GM19025 (cell line): ENCODE measurements at regions not wholly inside any gene's neighbourhood (a gene's known extent, or its start where the extent isn't known, plus 50 kb on each side); places are given as distances from the start of the nearest gene placed in this dataset.

Experiments
- ATAC-seq: cut with Tn5 transposase; IDR thresholded peaks from one replicate; pipeline ENCODE4 v1.9.1; 2021; ENCODE audit warnings: mild to moderate bottlenecking, low read depth, moderate library complexity; ENCODE audit not compliant: unreplicated experiment

DNA sequence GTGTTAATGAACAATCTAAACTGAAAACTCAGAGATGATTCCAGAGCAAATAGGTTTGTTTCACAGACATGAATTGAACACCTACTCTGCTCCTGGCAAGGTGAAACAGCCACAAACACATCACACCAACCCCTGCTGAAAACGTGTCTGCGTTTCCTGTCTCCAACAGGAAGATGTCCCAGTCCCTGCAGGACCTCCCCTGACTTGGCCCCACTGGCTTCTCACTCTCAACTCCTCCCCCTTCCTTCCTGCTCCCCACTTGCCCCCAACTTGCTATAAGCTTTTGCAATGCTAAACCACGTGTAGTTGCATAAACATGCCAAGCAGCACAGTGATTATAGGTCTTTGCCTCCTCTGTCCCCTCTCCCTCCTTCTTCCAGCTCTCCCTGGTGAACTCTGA is 567.6 kb downstream of the BCL11B start:
- no peak for ATAC-seq

DNA sequence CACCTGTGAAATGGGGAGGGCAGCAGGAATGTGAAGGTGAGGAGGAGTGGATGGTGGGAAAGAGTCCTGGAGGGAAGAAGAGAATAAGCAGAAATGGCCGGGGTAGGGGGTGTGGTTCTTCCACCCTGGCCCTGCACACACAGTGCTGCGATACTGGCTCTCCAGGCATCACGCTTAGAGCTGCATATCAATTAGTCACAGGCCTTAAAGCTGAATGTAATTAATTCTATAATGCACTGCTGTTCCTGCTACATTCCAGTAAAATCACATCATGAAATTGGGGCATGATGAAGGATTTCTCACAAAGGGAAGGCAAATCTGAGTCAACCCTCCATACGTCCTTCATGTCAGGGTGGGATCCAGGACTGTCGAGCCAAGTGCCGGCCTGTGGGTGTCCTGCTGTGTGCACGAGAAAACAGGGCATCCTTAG is 566.1 kb downstream of the BCL11B start:
- no peak for ATAC-seq

DNA sequence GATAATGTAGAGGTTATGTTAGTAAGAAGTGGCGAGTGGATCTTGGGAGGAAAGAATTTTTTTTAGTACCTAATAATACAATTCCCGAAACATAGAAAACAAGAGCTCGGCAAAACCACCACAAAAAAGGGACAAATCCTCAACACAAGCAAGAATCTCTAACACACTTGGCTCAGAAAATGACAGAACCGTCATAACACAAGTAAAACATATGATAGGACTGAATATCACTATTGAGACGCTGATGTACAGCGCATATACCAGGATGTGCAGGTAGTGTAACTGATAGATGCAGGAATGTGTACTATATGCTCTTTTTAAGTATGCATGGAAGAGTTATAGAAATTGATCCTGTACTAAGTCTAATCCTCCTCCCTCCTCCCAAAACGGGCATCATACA is 564.5 kb downstream of the BCL11B start:
- ATAC-seq = no peak

DNA sequence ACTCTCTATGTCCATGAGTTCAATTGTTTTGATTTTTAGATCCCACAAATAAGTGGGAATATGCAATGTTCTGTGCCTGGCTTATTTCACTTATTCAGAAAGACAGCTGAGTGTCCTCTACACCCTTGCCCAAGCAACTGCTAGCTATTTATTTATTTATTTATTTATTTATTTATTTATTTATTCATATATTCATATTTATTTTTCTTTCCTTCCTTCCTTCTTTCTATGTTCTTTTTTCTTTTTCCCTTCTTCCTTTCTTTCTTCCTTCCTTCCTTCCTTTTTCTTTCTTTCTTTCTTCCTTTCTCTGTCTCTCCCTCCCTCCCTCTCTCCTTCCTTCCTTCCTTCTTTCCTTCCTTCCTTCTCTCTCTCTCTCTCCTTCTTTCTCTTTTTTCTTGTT is 563.4 kb downstream of the BCL11B start:
- ATAC-seq = no peak

DNA sequence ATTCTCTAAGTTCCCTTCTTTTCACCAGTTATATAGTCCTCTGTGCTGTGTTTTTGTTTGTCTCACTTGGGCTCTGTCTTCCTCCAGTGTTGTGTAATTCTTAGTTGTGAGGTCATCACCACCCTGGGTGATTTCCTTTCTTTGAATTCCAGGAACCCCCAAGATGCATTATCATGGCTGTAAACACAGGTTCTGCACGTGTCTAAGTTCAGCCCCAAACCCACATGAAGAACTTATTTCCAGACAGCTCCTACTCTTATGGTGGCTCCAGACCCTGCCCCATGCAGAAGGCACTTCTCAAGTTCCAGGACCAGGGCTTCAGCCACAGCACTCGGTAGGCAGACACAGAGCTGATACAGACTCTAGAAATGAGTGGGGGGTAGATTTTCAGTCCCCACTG is 560.5 kb downstream of the BCL11B start:
- no peak for ATAC-seq

DNA sequence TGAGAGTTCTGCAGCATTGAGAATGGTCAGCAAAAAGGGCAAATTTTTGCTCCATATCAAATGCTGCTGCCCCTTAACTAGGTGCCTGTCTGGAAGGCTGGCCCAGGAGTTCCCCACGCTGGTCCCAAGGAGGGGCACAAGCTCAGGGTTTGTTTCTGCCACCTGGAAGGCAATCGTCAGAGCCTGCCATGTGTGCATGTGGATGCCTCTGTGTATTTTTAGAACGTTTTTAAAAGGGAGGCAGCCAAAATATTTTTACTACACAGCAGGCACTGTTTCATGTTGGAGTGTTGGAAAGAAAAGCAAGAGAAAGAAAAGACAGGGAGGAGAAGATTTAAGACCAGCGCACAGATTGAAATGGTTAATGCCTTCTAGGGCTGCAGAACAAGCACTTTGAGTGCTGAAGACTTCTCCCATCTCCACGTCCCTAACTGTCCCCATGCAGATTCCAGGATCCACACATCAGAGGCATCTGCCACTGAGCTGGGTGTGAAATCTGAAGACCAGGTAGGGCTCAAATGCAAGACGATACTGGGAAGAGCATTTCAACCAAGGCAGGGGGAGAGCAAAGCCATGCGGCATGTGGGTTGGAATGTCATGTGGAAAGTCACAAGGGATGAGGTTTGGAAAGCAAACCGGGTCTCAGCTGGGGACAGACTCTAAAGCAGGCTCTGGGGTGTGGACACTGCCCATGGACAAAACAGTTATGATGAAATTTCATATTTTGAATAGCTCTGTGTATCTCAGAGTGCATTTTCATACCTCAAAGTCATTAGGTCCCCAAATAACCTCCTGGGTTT is 557.2 kb downstream of the BCL11B start:
- no peak for ATAC-seq

DNA sequence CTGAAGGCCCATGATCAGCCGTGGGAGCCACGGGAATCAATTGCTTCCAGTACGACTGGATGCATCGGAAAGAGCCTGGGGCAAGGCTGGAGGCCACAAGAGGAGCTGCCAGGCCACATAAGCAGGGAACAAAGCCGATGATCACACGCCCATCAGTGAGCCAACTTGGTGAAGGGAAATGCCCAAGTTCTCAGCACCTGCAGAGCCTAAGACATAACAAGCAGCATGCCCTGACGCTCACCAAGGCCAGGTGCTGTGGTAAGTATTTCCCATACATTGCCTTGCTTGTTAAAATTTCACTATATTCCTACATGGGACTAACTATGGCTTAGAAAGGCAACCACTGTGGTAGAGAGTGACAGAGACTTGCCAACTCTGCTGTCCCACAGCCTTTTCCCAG is 555.9 kb downstream of the BCL11B start:
- ATAC-seq = no peak

DNA sequence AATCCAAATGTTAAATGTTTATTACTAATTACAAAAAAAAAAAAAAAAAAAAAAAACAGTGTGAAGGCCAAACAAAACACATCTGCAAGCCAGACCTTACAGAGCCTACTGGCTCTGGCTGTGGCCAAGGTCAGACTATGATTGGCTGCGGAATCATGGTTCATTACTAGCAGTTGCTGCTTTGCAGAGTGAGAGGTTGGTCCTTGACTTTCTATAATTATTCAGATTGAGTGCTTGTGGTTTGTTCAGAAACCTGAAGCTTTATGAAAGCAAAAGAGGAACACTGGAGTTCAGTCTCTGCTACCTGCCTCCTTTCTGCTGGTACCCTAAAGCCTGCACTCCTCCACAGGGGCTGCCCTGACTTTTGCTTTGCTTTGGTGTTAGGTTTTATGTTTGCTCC is 550.9 kb downstream of the BCL11B start:
- ATAC-seq = no peak

DNA sequence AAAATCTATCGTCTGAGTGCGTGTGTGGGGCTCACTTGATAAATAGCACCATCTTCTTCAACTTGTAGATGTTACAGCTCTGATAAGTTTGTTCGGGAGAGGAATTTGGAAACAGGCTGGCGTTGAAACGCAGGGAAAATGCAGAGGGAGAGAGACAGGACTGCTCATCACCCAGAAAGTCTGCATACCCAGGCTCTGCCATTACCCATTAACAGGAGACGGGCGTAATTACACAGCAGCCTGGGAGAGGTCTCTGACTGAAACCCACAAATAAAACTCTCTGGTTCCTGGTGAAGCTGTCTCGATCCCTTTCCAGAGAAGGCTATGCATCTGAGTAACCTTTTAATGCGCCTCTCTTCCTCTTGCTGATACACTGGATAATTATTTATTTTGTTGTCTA is 547.3 kb downstream of the BCL11B start:
- no peak for ATAC-seq

DNA sequence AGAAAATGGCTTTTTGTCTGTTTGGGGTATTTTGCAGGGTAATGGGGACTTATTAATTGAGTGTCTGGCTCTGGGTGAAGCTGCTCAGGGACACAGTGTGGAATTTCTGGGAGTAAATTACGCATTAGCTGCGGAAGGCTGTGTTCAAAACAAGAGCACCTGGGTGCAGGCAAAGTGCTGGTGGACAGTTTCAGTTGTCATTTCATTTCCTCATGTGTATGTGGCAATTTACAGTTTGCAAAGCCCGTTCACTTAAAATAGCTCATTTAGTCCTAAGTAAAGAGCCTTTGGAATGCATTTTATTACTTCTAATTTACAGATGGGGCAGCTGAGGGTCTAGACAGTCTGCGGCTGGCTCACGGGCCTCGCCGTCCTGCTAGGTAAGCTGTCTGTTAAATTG is 546.8 kb downstream of the BCL11B start:
- ATAC-seq = no peak

DNA sequence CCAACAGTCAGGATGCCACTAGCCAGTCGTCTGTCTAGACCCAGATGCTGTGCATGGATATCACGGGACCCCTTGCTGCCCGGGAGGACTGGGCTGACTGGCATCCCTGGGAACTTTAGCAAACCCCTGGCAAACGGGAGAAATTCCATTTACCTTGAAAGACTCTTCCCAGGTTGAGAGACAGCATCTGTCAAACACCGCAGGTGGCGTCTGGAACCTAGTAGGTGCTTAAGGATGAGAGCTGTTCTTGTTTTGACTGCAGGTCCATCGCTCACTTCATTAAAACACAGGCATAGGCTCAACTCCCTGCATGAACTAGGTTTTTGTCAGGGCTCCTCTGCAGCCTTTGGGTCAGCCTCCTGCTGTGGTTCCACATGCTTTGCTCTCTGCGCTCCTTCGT is 546.3 kb downstream of the BCL11B start:
- no peak for ATAC-seq

DNA sequence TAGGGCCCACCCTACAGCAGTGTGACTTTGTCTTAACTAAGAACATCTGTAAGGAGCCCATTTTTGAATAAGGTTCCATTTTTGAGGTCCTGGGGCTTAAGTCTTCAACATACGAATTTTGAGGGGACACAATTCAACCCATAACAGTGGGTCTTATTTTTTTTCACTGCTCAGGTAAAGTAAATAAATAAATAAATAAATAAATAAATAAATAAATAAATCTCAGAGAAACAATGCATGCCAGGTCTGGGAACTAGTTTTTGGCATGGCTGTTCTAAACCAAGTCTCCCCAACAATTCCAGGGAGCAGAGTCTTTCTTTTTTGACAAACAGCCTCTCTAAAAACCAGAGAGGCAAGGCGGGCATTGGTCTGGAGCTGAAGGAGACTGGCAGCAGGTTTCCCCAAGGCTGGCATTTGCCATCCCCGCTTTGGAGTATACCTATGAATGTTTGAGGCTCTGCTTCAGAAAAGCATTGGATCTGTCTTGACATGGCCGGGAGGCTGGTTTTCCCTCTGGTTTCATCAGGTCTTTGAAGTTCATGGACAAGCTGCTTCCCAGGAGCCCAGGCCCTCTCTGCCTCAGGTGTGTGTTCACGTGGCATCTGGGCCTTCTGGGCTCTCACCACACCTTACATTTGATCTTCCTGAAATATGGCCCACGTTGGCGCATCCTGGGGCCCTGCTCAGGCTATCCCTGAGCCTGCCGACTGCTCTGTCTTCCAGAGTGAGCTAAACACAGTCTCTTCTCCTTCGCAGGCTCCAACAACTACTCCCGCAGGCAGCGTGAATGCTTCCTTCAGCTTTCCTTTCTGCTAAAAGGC is 545.2 kb downstream of the BCL11B start:
- ATAC-seq = no peak

DNA sequence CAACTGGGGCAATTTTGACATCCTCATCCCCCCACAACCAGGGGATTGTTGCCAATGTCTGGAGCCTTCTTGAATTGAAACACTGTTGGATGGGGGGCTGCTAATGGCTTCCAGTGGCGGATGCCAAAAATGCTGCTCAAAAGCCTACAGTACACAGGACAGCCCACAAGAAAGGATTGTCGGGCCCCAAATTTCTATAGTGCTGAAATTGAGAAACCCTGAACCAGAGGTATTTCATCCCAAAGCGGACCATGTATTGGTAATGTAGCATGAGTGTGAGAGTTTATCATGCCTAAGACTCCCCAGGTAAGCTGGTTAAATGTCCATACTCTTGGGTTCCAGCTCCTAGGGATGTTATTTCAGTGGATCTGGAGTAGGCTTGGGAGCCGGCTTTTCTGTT is 544.0 kb downstream of the BCL11B start:
- ATAC-seq = no peak

DNA sequence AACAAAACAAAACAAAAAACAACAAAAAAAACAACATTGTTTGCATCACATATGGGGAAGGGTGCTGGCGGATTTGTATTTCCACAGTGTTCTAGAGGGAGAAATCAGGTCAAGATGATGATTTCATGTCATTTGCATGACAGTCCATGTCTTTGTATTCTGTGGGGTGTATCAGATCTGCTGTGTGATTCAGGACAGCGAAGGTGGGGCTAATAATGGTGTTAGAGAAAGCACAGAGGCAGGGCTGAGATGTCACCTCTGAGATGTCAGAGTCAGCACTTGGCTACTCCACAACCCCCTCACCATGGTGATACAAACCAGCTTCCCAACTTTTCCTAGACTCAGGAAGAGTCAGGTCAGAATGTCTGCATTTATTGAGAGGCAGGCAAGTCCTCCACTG is 543.2 kb downstream of the BCL11B start:
- no peak for ATAC-seq

DNA sequence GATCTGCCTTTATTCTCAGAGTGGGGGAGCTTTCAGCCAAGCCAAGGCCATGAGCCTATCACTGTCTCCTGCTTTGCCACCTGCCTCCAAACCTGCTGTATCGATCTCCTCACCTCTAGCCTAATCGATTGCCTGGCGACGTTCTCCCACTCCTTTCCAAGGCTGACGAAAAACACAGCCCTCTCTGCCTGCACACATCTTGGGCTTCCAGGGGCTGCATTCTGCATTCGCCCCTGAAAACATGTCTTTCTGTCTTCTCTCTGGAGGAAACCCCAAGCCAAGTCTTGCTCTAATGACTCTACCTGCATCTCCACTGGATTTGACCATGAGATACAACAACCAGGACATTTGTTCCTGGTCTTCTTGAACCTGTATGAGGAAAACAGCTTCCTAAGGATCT is 540.7 kb downstream of the BCL11B start:
- ATAC-seq = no peak

DNA sequence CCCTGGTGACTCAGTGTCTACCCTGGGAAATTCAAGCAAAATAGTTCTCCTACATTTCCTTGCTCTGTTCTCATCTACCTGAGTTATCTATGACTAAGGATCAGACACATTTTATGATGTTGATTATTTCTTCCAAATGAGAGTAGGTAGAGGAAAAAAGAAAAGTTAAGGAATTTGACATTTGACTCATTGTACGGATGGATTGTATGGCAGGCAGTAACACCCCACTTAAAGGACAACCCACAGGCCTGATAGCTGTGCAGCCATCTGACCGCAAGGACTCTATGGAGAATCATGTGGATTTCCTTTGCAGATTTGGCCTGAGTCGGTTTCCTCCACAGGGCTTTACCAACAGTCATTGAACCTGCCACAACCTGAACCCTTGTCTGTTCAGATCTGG is 540.3 kb downstream of the BCL11B start:
- no peak for ATAC-seq

DNA sequence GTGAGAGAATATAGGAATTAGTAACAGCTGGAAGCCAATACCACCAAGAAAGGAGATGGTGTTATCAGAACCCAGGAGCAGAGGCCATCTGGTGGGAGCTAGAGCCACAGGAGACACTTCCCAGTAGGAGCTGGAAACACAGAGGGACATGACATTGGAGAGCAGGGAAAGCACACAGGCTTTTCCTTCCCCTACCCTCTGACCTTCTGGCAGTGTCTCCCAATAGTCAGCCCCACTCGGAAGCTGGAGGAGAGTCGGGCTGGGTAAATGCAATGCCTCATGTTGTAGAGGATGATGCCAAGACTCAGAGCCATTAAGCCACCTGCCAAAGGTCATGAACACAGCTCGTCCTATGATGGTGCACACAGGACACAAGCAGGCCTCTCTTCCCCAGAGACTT is 538.5 kb downstream of the BCL11B start:
- ATAC-seq = no peak

DNA sequence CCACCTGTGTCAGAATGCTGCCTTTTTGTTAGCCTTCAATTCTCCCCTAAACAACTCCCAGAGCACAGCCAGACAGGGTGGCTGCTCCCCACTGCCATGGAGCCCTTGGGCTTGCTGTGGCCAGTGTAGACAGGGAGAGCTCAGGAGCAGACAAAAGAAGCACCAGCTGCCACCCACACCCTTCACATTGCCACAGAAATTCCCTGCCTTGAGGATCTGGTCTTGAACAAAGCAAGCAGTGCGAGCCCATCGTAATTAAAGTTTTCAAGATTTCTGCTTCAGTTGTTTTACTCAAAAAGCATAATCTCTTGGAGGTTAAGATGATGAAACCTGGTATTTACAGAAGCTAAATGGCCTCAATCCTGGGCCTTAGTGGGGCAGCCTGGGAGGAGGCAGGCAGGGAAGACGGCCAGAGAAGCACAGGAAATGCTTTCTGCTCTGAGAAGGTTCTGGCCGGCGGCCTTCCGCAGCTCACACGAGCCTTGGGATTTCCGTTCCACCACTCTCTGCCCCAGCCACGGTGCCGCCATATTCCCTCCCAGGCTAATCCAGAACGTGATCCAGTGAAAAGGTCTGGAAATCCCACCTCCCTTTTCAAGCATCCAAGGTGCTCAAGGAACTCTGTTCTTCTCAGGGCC is 535.2 kb downstream of the BCL11B start:
- ATAC-seq = no peak

DNA sequence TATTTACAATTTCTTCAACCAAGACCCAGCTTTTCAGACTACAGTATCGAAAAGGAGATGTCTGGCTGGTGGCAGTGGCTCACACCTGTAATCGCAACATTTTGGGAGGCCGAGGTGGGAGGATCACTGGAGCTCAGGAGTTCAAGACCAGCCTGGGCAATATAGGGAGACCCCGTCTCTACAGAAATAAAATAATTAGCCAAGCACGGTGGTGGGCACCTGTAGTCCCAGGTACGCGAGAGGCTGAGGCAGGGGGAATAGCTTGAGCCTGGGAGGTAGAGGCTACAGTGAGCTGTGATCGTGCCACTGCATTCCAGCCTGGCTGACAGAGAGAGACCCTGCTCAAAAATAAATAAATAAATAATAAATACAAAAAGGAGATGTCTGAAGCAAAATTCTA is 530.5 kb downstream of the BCL11B start:
- no peak for ATAC-seq

DNA sequence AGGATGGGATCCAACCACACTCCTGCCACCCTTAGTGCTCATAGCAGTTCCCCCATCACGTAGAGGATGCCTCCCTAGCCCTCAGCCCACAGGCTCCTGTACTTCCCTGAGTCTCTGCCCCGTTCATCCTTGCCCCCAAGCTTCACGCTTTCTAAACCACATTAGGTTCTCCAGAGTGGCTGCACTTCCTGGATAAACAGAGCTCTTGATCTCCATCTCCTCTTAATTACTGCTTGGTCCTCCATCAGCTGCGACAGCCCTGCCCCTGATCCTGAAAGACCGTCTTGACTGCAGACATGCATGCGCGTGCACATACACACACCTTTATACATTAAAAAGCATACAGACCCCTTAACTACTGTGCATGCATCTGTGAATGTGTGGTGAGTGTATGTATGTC is 530.0 kb downstream of the BCL11B start:
- ATAC-seq = no peak

DNA sequence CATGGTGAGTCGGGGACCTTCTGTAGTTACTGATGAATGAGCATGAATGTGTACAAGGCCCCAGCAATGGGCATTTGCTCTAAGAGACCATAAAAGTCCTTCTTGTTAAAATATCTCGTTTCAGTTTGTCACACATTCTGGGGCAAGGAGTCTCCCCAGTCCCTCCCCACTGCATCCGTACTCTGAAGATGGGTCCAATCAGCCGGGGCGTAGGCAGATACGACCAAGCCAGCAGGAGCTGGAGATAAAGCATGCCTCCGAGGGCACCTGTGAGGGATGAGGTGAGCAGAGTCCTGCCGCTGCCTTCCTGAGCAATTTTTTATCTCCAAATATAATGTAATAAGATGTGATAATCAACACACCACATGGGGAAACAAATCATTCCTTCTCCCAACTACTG is 528.5 kb downstream of the BCL11B start:
- no peak for ATAC-seq

DNA sequence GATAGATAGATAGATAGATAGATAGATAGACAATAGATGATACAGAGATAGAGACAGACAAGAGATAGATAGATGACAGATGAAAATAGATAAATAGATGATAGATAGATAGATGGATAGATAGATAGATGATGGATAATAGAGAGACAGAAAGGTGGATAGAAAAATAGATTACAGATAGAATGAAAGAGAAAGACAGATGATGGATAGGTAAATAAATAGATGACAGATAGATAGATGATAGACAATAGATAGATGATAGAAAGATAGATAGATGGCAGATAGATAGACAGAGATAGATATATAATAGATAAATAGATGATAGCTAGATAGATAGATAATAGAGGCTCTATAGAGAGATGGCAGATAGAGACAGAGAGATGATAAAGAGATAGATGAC is 523.0 kb downstream of the BCL11B start:
- ATAC-seq = no peak
